Right lung (tissue), 2 donors: ENCODE measurements at regions not wholly inside any gene's neighbourhood (a gene's known extent, or its start where the extent isn't known, plus 50 kb on each side); places are given as distances from the start of the nearest gene placed in this dataset.
"Not testable (repeated sequence)": the region's sequence is repeated elsewhere in the genome, so short reads cannot be mapped to it uniquely, and the experiment has no call there.

Source experiments
- DNase-seq, 2 donors: peaks; one replicate each; pipeline ENCODE4 v3.0.0-alpha.2; 2013

- no peak for DNase-seq
Measured at GRCh38 chr5:44252545-44252944, 136.7 kb downstream of the FGF10 start.

GRCh38 chr5:44246986-44247385, 142.2 kb downstream of the FGF10 start:
- DNase-seq: no peak

- no peak for DNase-seq
Measured at GRCh38 chr5:44245935-44246334, 143.3 kb downstream of the FGF10 start.

DNA sequence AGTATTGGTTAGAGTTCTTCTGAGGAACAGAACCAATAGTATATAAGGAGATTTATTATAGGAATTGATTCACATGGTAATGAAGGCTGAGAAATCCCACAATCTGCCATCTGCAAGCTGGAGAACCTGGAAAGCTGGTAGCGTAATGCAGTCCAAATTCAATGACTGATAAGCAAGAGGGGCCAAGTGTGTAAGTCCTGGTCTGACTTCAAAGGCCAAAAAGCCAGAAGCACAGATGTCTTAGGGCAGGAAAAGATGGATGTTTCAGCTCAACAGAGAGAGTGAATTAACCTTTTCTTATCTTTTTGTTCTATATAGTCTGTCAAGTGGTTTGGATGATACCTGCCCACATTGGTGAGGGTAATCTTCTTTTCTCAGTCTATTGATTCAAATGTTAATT, 146.4 kb downstream of the FGF10 start:
- DNase-seq: no peak

GRCh38 chr5:44236040-44236439, 153.2 kb downstream of the FGF10 start:
- DNase-seq: no peak

DNA sequence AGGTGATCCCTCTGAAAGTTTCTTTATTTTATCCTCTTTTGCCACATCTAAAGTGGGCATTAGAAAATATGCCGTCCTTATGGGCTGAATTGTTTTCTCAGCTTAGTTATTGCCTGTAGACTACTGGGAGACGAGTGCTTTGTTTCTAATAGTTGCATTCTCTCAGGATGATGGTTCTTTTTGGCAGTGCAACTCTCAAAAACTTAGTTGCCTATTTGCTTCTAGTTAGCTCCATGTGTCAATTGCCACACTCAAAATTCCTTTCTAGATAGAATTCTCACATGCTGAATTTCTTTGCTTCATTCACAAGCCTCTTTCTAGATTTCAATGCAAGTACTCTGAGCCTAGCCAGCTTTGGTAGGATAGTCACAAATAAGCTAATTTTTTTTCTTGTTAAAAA, 155.5 kb downstream of the FGF10 start:
- no peak for DNase-seq

GRCh38 chr5:44225231-44226160, 163.7 kb downstream of the FGF10 start:
- no peak for DNase-seq

DNA sequence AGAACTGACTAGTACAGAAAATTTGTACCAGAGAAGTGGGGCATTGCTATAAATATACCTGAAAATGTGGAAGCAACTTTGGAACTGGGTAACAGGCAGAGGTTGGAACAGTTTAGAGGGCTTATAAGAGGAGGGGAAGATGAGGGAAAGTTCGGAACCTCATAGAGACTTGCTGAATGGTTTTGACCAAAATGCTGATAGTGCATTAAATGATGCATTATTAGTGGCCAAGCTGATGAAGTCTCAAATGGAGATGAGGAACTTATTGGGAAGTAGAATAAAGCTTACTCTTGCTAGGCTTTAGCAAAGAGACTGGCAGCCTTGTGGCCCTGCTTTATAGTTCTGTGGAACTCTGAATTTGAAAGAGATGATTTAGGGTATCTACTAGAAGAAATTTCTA, 189.8 kb downstream of the FGF10 start:
- DNase-seq: no peak

GRCh38 chr5:44189255-44189654, 200.0 kb downstream of the FGF10 start:
- DNase-seq: no peak

GRCh38 chr5:44187973-44188372, 201.2 kb downstream of the FGF10 start:
- no peak for DNase-seq

- DNase-seq: no peak
Measured at GRCh38 chr5:44183753-44184152, 205.5 kb downstream of the FGF10 start.

DNA sequence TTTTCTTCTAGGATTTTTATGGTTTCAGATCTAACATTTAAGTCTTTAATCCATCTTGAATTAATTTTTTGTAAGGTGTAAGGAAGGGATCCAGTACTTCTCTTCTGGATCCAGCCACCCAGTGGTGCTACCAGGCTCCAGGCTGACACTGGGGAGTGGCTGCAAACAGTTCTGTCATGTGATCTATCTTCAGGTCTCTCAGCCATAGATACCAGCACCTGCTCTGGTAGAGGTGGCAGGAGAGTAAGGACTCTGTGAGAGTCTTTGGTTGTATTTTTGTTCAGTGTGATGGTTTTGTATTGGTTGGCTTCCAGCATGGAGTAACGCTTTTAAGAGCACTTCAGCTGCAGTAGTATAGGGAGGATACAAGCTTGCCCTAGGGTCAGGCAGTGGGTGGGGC, 205.9 kb downstream of the FGF10 start:
- DNase-seq: no peak

- no peak for DNase-seq
Measured at GRCh38 chr5:44178414-44178813, 210.8 kb downstream of the FGF10 start.

- DNase-seq: no peak
Measured at GRCh38 chr5:44167540-44167939, 221.7 kb downstream of the FGF10 start.

- DNase-seq: no peak
Measured at GRCh38 chr5:44160369-44160768, 228.9 kb downstream of the FGF10 start.

GRCh38 chr5:44150075-44150723, 239.0 kb downstream of the FGF10 start:
- no peak for DNase-seq

GRCh38 chr5:44117947-44118346, 271.3 kb downstream of the FGF10 start:
- not testable (repeated sequence) for DNase-seq

DNA sequence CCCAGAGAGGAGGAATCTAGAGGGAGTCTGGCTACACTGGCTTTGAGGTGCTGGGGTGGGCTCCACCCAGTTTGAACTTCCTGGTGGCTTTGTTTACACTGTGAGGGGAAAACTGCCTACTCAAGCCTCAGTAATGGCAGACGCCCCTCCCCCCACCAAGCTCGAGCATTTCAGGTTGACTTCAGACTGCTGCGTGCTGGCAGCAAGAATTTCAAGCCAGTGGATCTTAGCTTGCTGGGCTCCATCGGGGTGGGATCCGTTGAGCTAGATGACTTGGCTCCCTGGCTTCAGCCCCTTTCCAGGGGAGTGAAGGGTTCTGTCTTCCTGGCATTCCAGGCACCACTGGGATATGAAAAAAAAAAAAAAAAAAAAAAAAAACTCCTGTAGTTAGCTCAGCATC, 281.0 kb downstream of the FGF10 start:
- DNase-seq: not testable (repeated sequence)

DNA sequence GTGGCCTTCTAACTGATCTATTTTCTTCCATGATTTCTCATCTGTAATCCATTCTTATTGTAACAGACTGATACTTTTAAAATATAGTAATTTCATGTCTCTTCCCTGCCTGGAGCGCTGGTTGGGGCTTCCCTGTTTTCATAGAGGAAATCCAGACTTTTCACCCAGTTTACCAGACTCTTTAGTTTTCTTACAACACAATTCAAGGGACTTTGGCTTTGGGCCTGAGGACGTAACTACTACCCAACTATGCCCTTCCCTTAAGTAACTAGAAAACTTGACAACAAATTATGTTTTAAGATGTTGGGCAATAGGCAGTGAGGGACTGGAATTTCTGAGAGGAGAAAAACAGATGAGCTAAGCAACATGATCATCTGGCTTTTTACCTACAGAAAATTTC, 289.6 kb downstream of the FGF10 start:
- DNase-seq: no peak

GRCh38 chr5:44089424-44090144, 299.6 kb downstream of the FGF10 start:
- DNase-seq: peak; percentile 22 to 27

- no peak for DNase-seq
Measured at GRCh38 chr5:44085083-44085482, 304.1 kb downstream of the FGF10 start.

- DNase-seq: not testable (repeated sequence)
Measured at GRCh38 chr5:44074547-44074946, 314.7 kb downstream of the FGF10 start.

- no peak for DNase-seq
Measured at GRCh38 chr5:44051591-44051990, 337.6 kb downstream of the FGF10 start.
